ENCODE measurements at regions not wholly inside any gene's neighbourhood (a gene's known extent, or its start where the extent isn't known, plus 50 kb on each side); places are given as distances from the start of the nearest gene placed in this dataset.

DNA sequence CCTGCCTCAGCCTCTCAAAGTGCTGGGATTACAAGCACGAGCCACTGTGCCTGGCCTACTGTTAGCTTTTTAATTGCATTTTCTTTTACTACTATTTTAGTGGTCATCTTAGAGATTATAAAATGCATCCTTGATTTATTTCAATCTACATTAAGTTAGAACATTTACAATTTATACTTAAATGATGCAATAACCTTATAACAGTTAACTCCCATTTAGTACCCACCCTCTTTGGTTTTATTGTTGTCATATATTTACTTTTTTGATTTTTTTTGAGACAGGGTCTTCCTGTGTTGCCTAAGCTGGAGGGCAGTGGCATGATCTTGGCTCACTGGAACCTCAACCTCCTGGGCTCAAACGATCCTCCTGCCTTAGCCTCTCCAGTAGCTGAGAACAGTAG lies 77.3 kb downstream of the PPCDC start:
- FAIRE-seq, result no peak
- DNase-seq, result no peak
- Histone ChIP-seq H3K9me3 (no peaks in the 10 kb centered on the region), H3K36me3 (no peaks in the 10 kb centered on the region), H3K27me3 (no peaks in the 10 kb centered on the region), H3K27ac (no peak overlapping the region), H3K4me3 (no peak overlapping the region), H3K4me1 (no peaks in the 10 kb centered on the region)
- ATAC-seq, result no peak
- TF ChIP-seq, protein P1, sequence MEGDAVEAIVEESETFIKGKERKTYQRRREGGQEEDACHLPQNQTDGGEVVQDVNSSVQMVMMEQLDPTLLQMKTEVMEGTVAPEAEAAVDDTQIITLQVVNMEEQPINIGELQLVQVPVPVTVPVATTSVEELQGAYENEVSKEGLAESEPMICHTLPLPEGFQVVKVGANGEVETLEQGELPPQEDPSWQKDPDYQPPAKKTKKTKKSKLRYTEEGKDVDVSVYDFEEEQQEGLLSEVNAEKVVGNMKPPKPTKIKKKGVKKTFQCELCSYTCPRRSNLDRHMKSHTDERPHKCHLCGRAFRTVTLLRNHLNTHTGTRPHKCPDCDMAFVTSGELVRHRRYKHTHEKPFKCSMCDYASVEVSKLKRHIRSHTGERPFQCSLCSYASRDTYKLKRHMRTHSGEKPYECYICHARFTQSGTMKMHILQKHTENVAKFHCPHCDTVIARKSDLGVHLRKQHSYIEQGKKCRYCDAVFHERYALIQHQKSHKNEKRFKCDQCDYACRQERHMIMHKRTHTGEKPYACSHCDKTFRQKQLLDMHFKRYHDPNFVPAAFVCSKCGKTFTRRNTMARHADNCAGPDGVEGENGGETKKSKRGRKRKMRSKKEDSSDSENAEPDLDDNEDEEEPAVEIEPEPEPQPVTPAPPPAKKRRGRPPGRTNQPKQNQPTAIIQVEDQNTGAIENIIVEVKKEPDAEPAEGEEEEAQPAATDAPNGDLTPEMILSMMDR (IDR thresholded peaks at IDR 0.05), result no peak
- intact Hi-C loops (cut with DNase I), result no loop called here
- 94% methylated on average over 2 of the region's 2 CpGs for WGBS, 2 donors

DNA sequence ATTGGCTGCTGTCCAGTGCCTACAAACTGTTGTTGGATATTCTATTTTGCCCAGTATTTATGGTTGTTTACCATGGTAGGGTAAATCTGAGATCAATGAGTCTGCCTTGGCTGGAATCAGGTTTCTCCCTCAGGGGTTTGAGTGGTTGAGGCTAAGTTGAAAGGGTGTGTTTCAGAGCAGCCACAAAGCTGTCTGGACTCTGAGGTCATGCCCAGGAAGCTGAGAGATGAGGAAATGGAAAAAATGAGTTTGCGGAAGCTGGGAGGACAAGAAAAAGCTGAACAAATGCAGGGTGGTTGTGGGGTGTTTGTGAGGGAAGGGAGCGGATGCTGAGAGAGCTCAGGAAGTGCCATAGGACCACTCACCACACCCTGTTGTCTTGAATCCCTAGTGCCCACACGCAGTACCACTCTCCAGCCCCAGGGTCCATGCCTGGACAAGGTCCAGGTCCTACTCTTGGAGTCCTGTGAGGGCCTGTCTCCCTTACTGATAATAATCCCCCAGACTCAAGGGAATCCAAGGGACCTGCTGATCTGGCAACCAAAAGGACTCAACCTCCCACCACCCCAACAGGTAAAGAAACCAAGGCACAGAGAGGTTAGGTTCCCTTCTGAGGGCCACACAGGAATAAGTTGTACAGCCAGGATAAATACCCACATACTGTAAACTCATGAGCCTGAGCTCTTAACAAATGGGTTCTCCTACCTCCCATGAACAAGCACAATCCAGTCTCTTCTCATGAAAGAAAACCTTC lies 81.6 kb downstream of the PPCDC start:
- FAIRE-seq, result no peak
- H3K27ac ChIP-seq, result peak overlapping the region in 2 of 4 donors; percentile 48 to 69
- WGBS, 2 donors, result 80 to 83% methylated on average over 3 of the region's 3 CpGs
- no peaks in the 10 kb centered on the region for H3K27me3 ChIP-seq
- H3K9me3 ChIP-seq, result no peaks in the 10 kb centered on the region
- no peaks in the 10 kb centered on the region for H3K4me1 ChIP-seq
- TF ChIP-seq, protein P1 (IDR thresholded peaks at IDR 0.05), result no peak
- peak in 1 of 6 donors; percentile 55 for DNase-seq
- peak in 3 of 4 donors; percentile 52 to 86 (median 77) for ATAC-seq
- intact Hi-C loops (cut with DNase I), result no loop called here
- H3K36me3 ChIP-seq, result no peaks in the 10 kb centered on the region
- H3K4me3 ChIP-seq, result no peak overlapping the region

DNA sequence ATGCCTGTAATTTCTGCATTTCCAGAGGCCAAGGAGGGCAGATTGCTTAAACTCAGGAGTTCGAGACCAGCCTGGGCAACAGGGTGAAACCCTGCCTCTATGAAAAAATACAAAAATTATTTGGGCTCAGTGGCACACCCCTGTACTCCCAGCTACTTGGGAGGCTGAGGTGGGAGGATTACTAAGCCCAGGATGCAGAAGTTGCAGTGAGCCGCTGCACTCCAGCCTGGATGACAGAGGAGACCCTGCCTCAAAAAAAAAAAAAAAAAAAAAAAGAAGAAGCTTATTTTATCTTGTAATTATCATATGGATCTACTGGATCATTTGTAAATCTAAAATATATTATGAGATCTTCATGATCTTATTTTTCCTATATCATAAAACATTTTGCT lies 84.1 kb downstream of the PPCDC start:
- no peak for DNase-seq
- intact Hi-C loops (cut with DNase I), result no loop called here
- Histone ChIP-seq H3K36me3 (no peaks in the 10 kb centered on the region), H3K27ac (no peak overlapping the region), H3K4me1 (no peaks in the 10 kb centered on the region), H3K27me3 (no peaks in the 10 kb centered on the region), H3K9me3 (no peaks in the 10 kb centered on the region), H3K4me3 (no peak overlapping the region)
- ATAC-seq, result no peak
- TF ChIP-seq, protein P1 (IDR thresholded peaks at IDR 0.05), result no peak
- WGBS, 2 donors, result 88 to 98% methylated on average over 2 of the region's 2 CpGs
- no peak for FAIRE-seq

DNA sequence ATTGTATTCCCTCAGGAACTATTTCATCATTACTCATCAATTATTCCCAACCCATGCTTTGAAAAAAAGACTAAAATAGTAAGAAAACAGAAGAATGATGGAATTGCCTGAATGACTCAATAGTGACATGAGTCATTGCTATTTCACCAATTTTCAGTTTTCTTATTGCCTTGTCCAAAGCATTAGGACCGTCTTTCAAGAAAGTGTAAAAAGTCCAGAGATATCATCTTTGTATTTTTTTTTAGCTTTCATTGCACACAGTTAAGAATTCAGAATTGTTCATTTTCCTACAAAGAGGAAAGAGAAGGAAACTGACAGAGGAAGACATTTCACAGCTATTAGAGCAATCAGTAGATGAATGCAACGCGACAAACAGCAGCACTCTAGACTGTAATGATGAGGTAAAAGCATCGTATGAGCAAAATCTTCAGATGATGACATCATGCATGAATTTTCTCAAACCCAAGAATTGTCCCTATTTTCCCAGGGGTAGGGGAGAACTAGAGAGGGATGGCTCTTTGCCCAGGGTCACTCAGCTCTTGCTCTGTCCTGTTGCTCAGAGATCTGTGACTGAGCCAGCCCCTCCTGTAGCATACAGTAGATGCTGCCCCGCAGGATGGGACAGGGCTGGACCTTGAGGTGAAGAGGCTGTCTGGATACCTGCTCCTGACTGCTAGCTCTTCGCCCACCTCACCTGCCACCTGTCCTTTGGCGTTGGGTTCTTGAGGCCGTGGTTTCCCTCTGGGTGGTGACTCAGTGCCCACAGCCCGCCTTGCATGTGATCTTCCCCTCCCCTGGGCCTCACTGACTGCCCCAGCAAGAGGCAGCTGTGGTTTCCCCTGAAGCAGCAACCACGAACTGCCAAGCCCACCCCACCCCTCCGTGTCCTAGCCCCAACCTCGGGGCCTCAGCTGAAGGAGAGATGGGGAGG lies 84.8 kb downstream of the PPCDC start:
- intact Hi-C loops (cut with DNase I), result no loop called here
- no peaks in the 10 kb centered on the region for H3K36me3 ChIP-seq
- no peak for DNase-seq
- TF ChIP-seq, protein P1 (IDR thresholded peaks at IDR 0.05), result no peak
- peak in 1 of 4 donors; percentile 39 for ATAC-seq
- WGBS, 2 donors, result 78 to 81% methylated on average over 12 of the region's 12 CpGs
- H3K4me3 ChIP-seq, result no peak overlapping the region
- no peaks in the 10 kb centered on the region for H3K27me3 ChIP-seq
- H3K4me1 ChIP-seq, result no peaks in the 10 kb centered on the region
- no peak overlapping the region for H3K27ac ChIP-seq
- no peak for FAIRE-seq
- H3K9me3 ChIP-seq, result no peaks in the 10 kb centered on the region

Measured in pancreas (tissue), 10 donors.